ENCODE measurements at regions not wholly inside any gene's neighbourhood (a gene's known extent, or its start where the extent isn't known, plus 50 kb on each side); places are given as distances from the start of the nearest gene placed in this dataset.

- H3K4me3 Mint-ChIP-seq: no peak overlapping the region
- H3K27me3 Mint-ChIP-seq: peaks cover 3% of the 10 kb centered on the region
- no peaks in the 10 kb centered on the region for H3K9me3 Mint-ChIP-seq
- H3K36me3 Mint-ChIP-seq (ENCODE audit: low read depth): no peaks in the 10 kb centered on the region
- no peaks in the 10 kb centered on the region for H3K4me1 Mint-ChIP-seq (ENCODE audit: low read depth)
- H3K27ac Mint-ChIP-seq: no peak overlapping the region
These were observed 185.4 kb upstream of the FOXP2 start for GRCh38 chr7:114229246-114229645.

- no peak overlapping the region for H3K4me3 Mint-ChIP-seq
- no peaks in the 10 kb centered on the region for H3K9me3 Mint-ChIP-seq
- peaks cover 3% of the 10 kb centered on the region for H3K27me3 Mint-ChIP-seq
- no peaks in the 10 kb centered on the region for H3K36me3 Mint-ChIP-seq (ENCODE audit: low read depth)
- H3K27ac Mint-ChIP-seq: no peak overlapping the region
- H3K4me1 Mint-ChIP-seq (ENCODE audit: low read depth): no peaks in the 10 kb centered on the region
These were observed 188.8 kb upstream of the FOXP2 start for GRCh38 chr7:114225784-114226183.

GRCh38 chr7:114218283-114218682, 196.3 kb upstream of the FOXP2 start:
- no peaks in the 10 kb centered on the region for H3K27me3 Mint-ChIP-seq
- H3K9me3 Mint-ChIP-seq: no peaks in the 10 kb centered on the region
- no peaks in the 10 kb centered on the region for H3K4me1 Mint-ChIP-seq (ENCODE audit: low read depth)
- H3K27ac Mint-ChIP-seq: no peak overlapping the region
- H3K36me3 Mint-ChIP-seq (ENCODE audit: low read depth): no peaks in the 10 kb centered on the region
- H3K4me3 Mint-ChIP-seq: no peak overlapping the region

GRCh38 chr7:114217026-114217806, 197.4 kb upstream of the FOXP2 start:
- Mint-ChIP-seq H3K36me3 (ENCODE audit: low read depth) (no peaks in the 10 kb centered on the region), H3K27ac (no peak overlapping the region), H3K4me3 (no peak overlapping the region), H3K27me3 (no peaks in the 10 kb centered on the region), H3K9me3 (no peaks in the 10 kb centered on the region), H3K4me1 (ENCODE audit: low read depth) (no peaks in the 10 kb centered on the region)

- no peak overlapping the region for H3K4me3 Mint-ChIP-seq
- H3K4me1 Mint-ChIP-seq (ENCODE audit: low read depth): no peaks in the 10 kb centered on the region
- no peak overlapping the region for H3K27ac Mint-ChIP-seq
- H3K36me3 Mint-ChIP-seq (ENCODE audit: low read depth): no peaks in the 10 kb centered on the region
- no peaks in the 10 kb centered on the region for H3K27me3 Mint-ChIP-seq
- peaks cover 5% of the 10 kb centered on the region for H3K9me3 Mint-ChIP-seq
These were observed 200.1 kb upstream of the FOXP2 start for GRCh38 chr7:114214466-114214865.

GRCh38 chr7:114212721-114213429, 201.7 kb upstream of the FOXP2 start:
- no peaks in the 10 kb centered on the region for H3K27me3 Mint-ChIP-seq
- H3K4me3 Mint-ChIP-seq: no peak overlapping the region
- H3K4me1 Mint-ChIP-seq (ENCODE audit: low read depth): no peaks in the 10 kb centered on the region
- no peaks in the 10 kb centered on the region for H3K36me3 Mint-ChIP-seq (ENCODE audit: low read depth)
- H3K27ac Mint-ChIP-seq: no peak overlapping the region
- H3K9me3 Mint-ChIP-seq: peaks cover 6% of the 10 kb centered on the region

GRCh38 chr7:114209968-114210367, 204.6 kb upstream of the FOXP2 start:
- H3K36me3 Mint-ChIP-seq (ENCODE audit: low read depth): no peaks in the 10 kb centered on the region
- H3K9me3 Mint-ChIP-seq: peaks cover 6% of the 10 kb centered on the region
- no peaks in the 10 kb centered on the region for H3K27me3 Mint-ChIP-seq
- no peaks in the 10 kb centered on the region for H3K4me1 Mint-ChIP-seq (ENCODE audit: low read depth)
- no peak overlapping the region for H3K27ac Mint-ChIP-seq
- no peak overlapping the region for H3K4me3 Mint-ChIP-seq

- H3K9me3 Mint-ChIP-seq: peaks cover 6% of the 10 kb centered on the region
- H3K27me3 Mint-ChIP-seq: peaks cover 3% of the 10 kb centered on the region
- H3K36me3 Mint-ChIP-seq (ENCODE audit: low read depth): no peaks in the 10 kb centered on the region
- H3K4me3 Mint-ChIP-seq: no peak overlapping the region
- no peaks in the 10 kb centered on the region for H3K4me1 Mint-ChIP-seq (ENCODE audit: low read depth)
- no peak overlapping the region for H3K27ac Mint-ChIP-seq
These were observed 207.9 kb upstream of the FOXP2 start for GRCh38 chr7:114206688-114207087.

GRCh38 chr7:114196517-114196916, 218.1 kb upstream of the FOXP2 start:
- no peak overlapping the region for H3K27ac Mint-ChIP-seq

GRCh38 chr7:114190387-114190786, 224.2 kb upstream of the FOXP2 start:
- H3K4me1 Mint-ChIP-seq (ENCODE audit: low read depth): no peaks in the 10 kb centered on the region
- no peaks in the 10 kb centered on the region for H3K36me3 Mint-ChIP-seq (ENCODE audit: low read depth)
- H3K27me3 Mint-ChIP-seq: no peaks in the 10 kb centered on the region
- no peaks in the 10 kb centered on the region for H3K9me3 Mint-ChIP-seq
- H3K4me3 Mint-ChIP-seq: no peak overlapping the region
- no peak overlapping the region for H3K27ac Mint-ChIP-seq

More at GRCh38 chr7:114196517-114196916, 218.1 kb upstream of the FOXP2 start:
- H3K4me1 Mint-ChIP-seq (ENCODE audit: low read depth): no peaks in the 10 kb centered on the region
- no peaks in the 10 kb centered on the region for H3K27me3 Mint-ChIP-seq
- H3K4me3 Mint-ChIP-seq: no peak overlapping the region
- H3K9me3 Mint-ChIP-seq: no peaks in the 10 kb centered on the region
- no peaks in the 10 kb centered on the region for H3K36me3 Mint-ChIP-seq (ENCODE audit: low read depth)

- Mint-ChIP-seq H3K36me3 (ENCODE audit: low read depth) (no peaks in the 10 kb centered on the region), H3K27ac (no peak overlapping the region), H3K4me3 (no peak overlapping the region), H3K4me1 (ENCODE audit: low read depth) (no peaks in the 10 kb centered on the region), H3K27me3 (no peaks in the 10 kb centered on the region), H3K9me3 (no peaks in the 10 kb centered on the region)
These were observed 231.1 kb upstream of the FOXP2 start for GRCh38 chr7:114183311-114184088.

GRCh38 chr7:114182837-114183236, 231.8 kb upstream of the FOXP2 start:
- Mint-ChIP-seq H3K4me3 (no peak overlapping the region), H3K36me3 (ENCODE audit: low read depth) (no peaks in the 10 kb centered on the region), H3K27ac (no peak overlapping the region), H3K27me3 (no peaks in the 10 kb centered on the region), H3K4me1 (ENCODE audit: low read depth) (no peaks in the 10 kb centered on the region), H3K9me3 (no peaks in the 10 kb centered on the region)

GRCh38 chr7:114181280-114181679, 233.3 kb upstream of the FOXP2 start:
- H3K27ac Mint-ChIP-seq: no peak overlapping the region
- no peaks in the 10 kb centered on the region for H3K36me3 Mint-ChIP-seq (ENCODE audit: low read depth)
- H3K4me3 Mint-ChIP-seq: no peak overlapping the region
- no peaks in the 10 kb centered on the region for H3K4me1 Mint-ChIP-seq (ENCODE audit: low read depth)
- no peaks in the 10 kb centered on the region for H3K9me3 Mint-ChIP-seq
- H3K27me3 Mint-ChIP-seq: no peaks in the 10 kb centered on the region

- Mint-ChIP-seq H3K36me3 (ENCODE audit: low read depth) (no peaks in the 10 kb centered on the region), H3K9me3 (no peaks in the 10 kb centered on the region), H3K27me3 (no peaks in the 10 kb centered on the region)
These were observed 233.9 kb upstream of the FOXP2 start for GRCh38 chr7:114180556-114181266.

More at GRCh38 chr7:114180556-114181266, 233.9 kb upstream of the FOXP2 start:
- Mint-ChIP-seq H3K27ac (no peak overlapping the region), H3K4me3 (no peak overlapping the region), H3K4me1 (ENCODE audit: low read depth) (no peaks in the 10 kb centered on the region)

Measured in stimulated activated naive CD8-positive, alpha-beta T cell treated with anti-CD3 and anti-CD28 coated beads, Interleukin-15, Interleukin-2, amounts not matched to agents 100 ng/mL and 50 ng/mL, for 24 hours (primary cell).